ENCODE measurements at regions not wholly inside any gene's neighbourhood (a gene's known extent, or its start where the extent isn't known, plus 50 kb on each side); places are given as distances from the start of the nearest gene placed in this dataset.

GRCh38 chr3:101069901-101070798 is 76.9 kb upstream of the ABI3BP start:
- DNase-seq = peak; percentile 29
- Histone ChIP-seq H3K36me3 (replicated peaks) (no peaks in the 10 kb centered on the region), H3K27ac (no peak overlapping the region), H3K4me3 (ENCODE audit: low read depth, low read length) (no peak overlapping the region), H3K27me3 (replicated peaks) (no peaks in the 10 kb centered on the region)
- TF ChIP-seq, protein P1, sequence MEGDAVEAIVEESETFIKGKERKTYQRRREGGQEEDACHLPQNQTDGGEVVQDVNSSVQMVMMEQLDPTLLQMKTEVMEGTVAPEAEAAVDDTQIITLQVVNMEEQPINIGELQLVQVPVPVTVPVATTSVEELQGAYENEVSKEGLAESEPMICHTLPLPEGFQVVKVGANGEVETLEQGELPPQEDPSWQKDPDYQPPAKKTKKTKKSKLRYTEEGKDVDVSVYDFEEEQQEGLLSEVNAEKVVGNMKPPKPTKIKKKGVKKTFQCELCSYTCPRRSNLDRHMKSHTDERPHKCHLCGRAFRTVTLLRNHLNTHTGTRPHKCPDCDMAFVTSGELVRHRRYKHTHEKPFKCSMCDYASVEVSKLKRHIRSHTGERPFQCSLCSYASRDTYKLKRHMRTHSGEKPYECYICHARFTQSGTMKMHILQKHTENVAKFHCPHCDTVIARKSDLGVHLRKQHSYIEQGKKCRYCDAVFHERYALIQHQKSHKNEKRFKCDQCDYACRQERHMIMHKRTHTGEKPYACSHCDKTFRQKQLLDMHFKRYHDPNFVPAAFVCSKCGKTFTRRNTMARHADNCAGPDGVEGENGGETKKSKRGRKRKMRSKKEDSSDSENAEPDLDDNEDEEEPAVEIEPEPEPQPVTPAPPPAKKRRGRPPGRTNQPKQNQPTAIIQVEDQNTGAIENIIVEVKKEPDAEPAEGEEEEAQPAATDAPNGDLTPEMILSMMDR (IDR thresholded peaks at IDR 0.05; ENCODE audit: low read depth, low read length, missing control alignments) = peak; percentile 75
- in situ Hi-C loops (cut with HindIII; ENCODE audit: low pct_ligation_motif_present, low sequenced_read_pairs) = no loop called here

DNA sequence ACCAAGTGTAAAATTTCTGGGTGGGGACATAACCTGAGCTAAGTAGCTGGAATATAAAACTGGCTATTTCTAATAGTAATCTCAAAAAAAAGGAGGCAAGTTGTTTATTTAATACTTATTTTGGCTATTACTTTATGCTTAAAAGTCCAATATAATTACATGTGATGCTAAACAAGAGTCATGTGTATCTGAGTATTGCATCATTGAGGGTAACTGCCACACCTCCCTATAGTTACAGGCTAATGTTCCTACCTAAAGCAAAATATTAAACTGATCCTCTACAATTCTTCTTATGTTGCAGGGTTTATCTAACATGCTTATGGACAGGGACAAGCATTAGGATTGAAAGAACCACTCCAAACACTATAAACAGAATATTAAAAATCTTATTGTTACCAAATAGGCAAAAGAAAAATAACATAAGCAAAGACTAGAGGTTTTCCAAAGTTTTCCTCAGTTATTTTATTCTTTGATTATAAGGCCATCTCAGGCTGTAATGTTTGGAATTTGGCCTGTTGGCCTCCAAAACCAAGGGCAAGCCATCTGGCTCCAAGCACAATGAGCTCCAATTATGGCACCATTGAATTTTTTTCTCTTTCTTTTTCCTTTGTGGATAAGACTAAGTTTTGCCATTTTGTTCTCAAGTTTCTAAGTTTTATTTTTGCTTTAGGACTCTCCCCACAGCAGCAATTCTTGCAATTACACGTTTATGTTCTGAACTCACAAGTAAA is 75.8 kb upstream of the ABI3BP start:
- Histone ChIP-seq H3K27ac (no peak overlapping the region), H3K36me3 (replicated peaks) (no peaks in the 10 kb centered on the region), H3K27me3 (replicated peaks) (no peaks in the 10 kb centered on the region), H3K4me3 (ENCODE audit: low read depth, low read length) (no peak overlapping the region)
- TF ChIP-seq, protein P1 (IDR thresholded peaks at IDR 0.05; ENCODE audit: low read depth, low read length, missing control alignments) = no peak
- in situ Hi-C loops (cut with HindIII; ENCODE audit: low pct_ligation_motif_present, low sequenced_read_pairs) = no loop called here
- no peak for DNase-seq

DNA sequence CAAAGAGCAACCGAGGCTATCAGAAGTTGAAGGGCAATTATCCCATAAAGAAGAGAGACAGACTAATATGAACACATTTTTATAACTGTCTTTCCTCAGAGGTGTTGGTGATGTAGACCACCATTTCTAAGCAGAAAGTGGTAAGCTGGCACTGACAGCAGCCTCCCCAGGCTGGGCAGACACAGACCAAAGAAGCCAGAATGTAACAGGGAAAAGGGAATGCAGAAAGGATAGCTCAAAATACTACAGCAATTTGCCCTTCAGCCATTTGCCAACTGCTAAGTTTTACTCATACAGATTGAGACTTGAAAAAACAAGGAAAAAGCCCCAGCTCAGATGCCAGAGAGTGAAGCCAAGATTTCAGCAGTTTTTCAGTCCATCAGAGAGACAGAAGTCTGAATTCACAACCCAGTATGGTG is 73.5 kb upstream of the ABI3BP start:
- Histone ChIP-seq H3K4me3 (ENCODE audit: low read depth, low read length) (no peak overlapping the region), H3K36me3 (replicated peaks) (no peaks in the 10 kb centered on the region), H3K27me3 (replicated peaks) (no peaks in the 10 kb centered on the region), H3K27ac (peak overlapping the region; percentile 91)
- DNase-seq = peak; percentile 40
- in situ Hi-C loops (cut with HindIII; ENCODE audit: low pct_ligation_motif_present, low sequenced_read_pairs) = no loop called here
- TF ChIP-seq, protein P1 (IDR thresholded peaks at IDR 0.05; ENCODE audit: low read depth, low read length, missing control alignments) = no peak

GRCh38 chr3:101065962-101066361 is 72.7 kb upstream of the ABI3BP start:
- DNase-seq = peak; percentile 78
- Histone ChIP-seq H3K36me3 (replicated peaks) (no peaks in the 10 kb centered on the region), H3K4me3 (ENCODE audit: low read depth, low read length) (no peak overlapping the region), H3K27me3 (replicated peaks) (no peaks in the 10 kb centered on the region), H3K27ac (peak overlapping the region; percentile 91)
- in situ Hi-C loops (cut with HindIII; ENCODE audit: low pct_ligation_motif_present, low sequenced_read_pairs) = no loop called here
- TF ChIP-seq, protein P1 (IDR thresholded peaks at IDR 0.05; ENCODE audit: low read depth, low read length, missing control alignments) = no peak

DNA sequence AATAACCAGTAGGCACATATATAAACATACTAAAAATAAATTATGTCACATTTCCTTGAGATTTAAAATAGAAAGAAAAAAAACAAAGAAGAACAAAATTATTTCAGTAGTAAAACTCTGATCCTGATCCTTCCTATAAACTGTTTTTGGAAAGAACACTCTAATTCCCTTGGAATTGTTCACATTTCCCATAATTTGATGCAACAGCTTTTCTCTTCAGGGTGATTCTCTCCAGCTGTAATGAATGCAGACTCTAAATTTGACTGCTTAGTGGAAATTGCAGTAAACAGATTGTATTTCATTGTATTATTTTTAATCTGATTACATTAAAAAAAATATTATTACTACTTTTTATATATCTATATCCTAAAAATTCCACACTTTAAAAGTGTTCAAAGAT is 70.2 kb upstream of the ABI3BP start:
- no peaks in the 10 kb centered on the region for H3K27me3 ChIP-seq (replicated peaks)
- no peak for DNase-seq
- TF ChIP-seq, protein P1 (IDR thresholded peaks at IDR 0.05; ENCODE audit: low read depth, low read length, missing control alignments) = no peak
- no peak overlapping the region for H3K27ac ChIP-seq
- in situ Hi-C loops (cut with HindIII; ENCODE audit: low pct_ligation_motif_present, low sequenced_read_pairs) = no loop called here
- no peaks in the 10 kb centered on the region for H3K36me3 ChIP-seq (replicated peaks)
- no peak overlapping the region for H3K4me3 ChIP-seq (ENCODE audit: low read depth, low read length)

Data from brain microvascular endothelial cell (primary cell).